Mucosa of rectum (tissue), 2 donors: ENCODE measurements at regions not wholly inside any gene's neighbourhood (a gene's known extent, or its start where the extent isn't known, plus 50 kb on each side); places are given as distances from the start of the nearest gene placed in this dataset.

Experiments
- H3K27ac ChIP-seq, 2 donors: one replicate each; pipeline ENCODE4 v1.7.0; 2013; ENCODE audit warnings: inconsistent platforms in 2 of 2, low read depth in 2 of 2, low read length in 2 of 2
- H3K27me3 ChIP-seq, 2 donors: one replicate each; pipeline ENCODE4 v1.7.0; 2013; ENCODE audit warnings: low read length in 2 of 2; ENCODE audit not compliant: control insufficient read depth in 2 of 2, insufficient read depth in 2 of 2
- H3K36me3 ChIP-seq, 2 donors: one replicate each; pipeline ENCODE4 v1.7.0; 2013; ENCODE audit warnings: low read length in 2 of 2; ENCODE audit not compliant: control insufficient read depth in 2 of 2, insufficient read depth in 2 of 2
- H3K4me1 ChIP-seq, 2 donors: one replicate each; pipeline ENCODE4 v1.7.0; 2013; ENCODE audit warnings: low read length in 2 of 2, mild to moderate bottlenecking in 1 of 2; ENCODE audit not compliant: control insufficient read depth in 2 of 2, insufficient read depth in 2 of 2
- H3K4me3 ChIP-seq, 2 donors: one replicate each; pipeline ENCODE4 v1.7.0; 2013; ENCODE audit warnings: low read length in 2 of 2
- H3K9ac ChIP-seq, 2 donors: one replicate each; pipeline ENCODE4 v1.7.0; 2013; ENCODE audit warnings: low read length in 2 of 2, low read depth in 1 of 2, mild to moderate bottlenecking in 1 of 2
- H3K9me3 ChIP-seq, 2 donors: one replicate each; pipeline ENCODE4 v1.7.0; 2013; ENCODE audit warnings: low read length in 2 of 2; ENCODE audit not compliant: control insufficient read depth in 2 of 2
- donor health status: healthy.
- donor health status: Normal muscosa, but diverticular disease.

DNA sequence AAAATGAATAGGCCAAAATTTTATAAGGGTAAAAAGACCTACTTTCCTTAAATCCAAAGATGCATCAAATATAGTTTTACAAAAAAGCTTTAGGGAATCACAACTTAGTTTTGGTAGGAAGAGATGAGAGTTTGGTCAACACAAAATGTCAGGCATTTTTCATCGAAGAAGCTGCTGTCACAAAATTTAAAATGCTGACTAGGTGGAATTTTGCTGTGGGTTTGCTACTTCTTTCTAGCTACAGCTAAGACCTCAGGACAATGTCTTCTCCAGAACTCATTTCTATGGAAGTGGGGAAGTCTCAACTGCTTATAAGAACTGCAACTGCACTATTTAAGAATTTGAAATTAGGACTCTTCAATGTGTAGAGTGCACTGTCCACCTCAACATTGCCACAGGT is 351.1 kb downstream of the HAO1 start:
- no peaks in the 10 kb centered on the region for H3K27me3 ChIP-seq
- H3K4me1 ChIP-seq: no peaks in the 10 kb centered on the region
- no peak overlapping the region for H3K4me3 ChIP-seq
- no peak overlapping the region for H3K9ac ChIP-seq
- no peak overlapping the region for H3K27ac ChIP-seq
- no peaks in the 10 kb centered on the region for H3K36me3 ChIP-seq
- peaks cover 0 to 4% of the 10 kb centered on the region in 2 donors for H3K9me3 ChIP-seq

DNA sequence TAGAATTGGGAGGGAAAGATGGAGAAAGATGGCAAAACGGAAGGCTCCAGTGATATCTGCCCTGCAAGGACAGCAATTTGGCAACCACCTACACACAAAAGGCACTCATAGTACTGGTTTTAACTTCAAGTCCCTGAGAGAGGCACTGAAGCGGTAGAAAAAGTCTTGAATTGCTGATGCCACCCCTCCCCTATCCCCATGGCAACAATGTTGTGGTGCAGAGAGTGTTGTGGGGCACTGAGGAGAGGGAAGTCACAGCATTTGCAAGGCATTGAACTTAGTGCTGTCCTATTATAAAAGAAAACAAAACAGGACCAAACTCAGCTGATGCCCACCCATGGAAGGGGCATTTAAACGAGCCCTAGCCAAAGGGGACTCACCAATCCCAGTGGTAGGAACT is 343.7 kb downstream of the HAO1 start:
- Histone ChIP-seq H3K4me3 (no peak overlapping the region), H3K36me3 (no peaks in the 10 kb centered on the region), H3K9ac (no peak overlapping the region), H3K9me3 (peaks cover 2 to 4% of the 10 kb centered on the region in 2 donors), H3K27me3 (no peaks in the 10 kb centered on the region), H3K27ac (no peak overlapping the region), H3K4me1 (no peaks in the 10 kb centered on the region)

DNA sequence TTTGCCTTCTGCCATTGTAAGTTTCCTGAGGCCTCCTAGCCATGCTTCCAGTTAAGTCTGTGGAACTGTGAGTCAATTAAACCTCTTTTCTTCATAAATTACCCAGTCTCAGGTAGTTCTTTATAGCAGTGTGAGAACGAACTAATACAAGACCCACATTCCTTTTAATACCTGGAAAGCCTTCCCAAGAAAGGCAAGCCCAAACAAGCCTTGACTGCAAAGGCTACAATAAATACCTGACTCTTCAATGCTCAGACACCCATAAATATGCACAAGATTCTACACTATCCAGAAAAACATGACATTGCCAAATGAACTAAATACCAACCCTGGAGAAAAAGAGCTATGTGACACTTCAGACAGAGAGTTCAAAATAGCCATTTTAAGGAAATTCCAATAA is 338.8 kb downstream of the HAO1 start:
- Histone ChIP-seq H3K9ac (no peak overlapping the region), H3K4me3 (no peak overlapping the region), H3K4me1 (no peaks in the 10 kb centered on the region), H3K36me3 (no peaks in the 10 kb centered on the region), H3K27ac (no peak overlapping the region), H3K9me3 (peaks cover 0 to 4% of the 10 kb centered on the region in 2 donors), H3K27me3 (no peaks in the 10 kb centered on the region)

DNA sequence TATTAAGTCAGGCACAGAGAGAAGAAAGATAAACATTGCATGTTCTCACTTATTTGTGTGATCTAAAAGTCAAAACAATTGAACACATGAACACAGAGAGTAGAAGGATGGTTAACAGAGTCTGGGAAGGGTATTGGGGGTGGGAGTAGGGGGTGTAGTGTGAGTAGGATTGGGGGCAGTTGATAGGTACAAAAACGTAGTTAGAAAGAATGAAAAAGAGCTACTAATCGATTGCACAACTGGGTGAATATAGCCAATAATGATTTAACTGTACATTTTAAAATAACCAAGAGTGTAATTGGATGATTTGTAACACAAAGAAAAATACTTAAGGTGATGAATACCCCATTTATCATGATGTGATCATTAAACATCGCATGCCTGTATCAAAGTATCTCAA is 333.3 kb downstream of the HAO1 start:
- Histone ChIP-seq H3K9me3 (peaks cover 0 to 2% of the 10 kb centered on the region in 2 donors), H3K4me3 (no peak overlapping the region), H3K36me3 (no peaks in the 10 kb centered on the region), H3K27me3 (no peaks in the 10 kb centered on the region), H3K27ac (no peak overlapping the region), H3K9ac (no peak overlapping the region), H3K4me1 (no peaks in the 10 kb centered on the region)

DNA sequence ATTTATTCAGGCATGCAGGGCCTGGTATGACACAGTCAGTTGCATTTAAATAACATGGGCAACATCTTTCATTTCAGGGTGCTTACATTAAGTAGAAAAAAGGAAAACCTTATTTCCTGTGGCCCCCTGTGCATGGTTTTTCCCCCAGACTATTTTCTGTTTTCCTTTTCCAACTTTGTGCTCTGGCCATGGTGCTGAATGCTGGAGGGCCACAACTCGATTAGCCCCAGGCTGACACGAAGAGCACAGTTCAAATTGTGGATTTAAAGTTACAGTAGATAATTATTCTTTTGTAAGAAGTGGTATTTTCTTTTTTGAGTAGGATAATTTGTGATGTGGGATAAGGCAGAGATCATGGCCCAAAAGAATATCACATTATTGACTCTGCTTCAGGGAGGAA is 332.0 kb downstream of the HAO1 start:
- H3K36me3 ChIP-seq: no peaks in the 10 kb centered on the region
- H3K4me3 ChIP-seq: no peak overlapping the region
- H3K27ac ChIP-seq: no peak overlapping the region
- H3K4me1 ChIP-seq: no peaks in the 10 kb centered on the region
- no peak overlapping the region for H3K9ac ChIP-seq
- no peaks in the 10 kb centered on the region for H3K27me3 ChIP-seq
- H3K9me3 ChIP-seq: no peaks in the 10 kb centered on the region

DNA sequence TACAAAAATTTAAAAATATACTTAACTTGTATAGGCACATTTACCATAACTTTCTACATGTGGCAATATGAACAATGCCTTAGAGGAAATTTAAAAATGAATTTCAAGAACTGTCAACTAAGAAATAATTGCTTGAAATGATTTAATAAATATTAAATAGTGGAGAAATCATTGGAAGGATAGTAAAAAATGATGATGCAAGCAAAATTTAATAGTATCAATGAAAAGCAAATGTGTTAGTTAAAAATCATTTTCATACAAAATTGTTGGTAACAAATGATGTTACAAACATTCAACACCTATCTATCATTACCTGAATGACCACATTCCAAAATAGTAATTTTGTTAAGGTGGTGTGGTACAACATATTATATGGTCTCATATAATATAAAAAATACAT is 331.0 kb downstream of the HAO1 start:
- Histone ChIP-seq H3K9ac (no peak overlapping the region), H3K9me3 (no peaks in the 10 kb centered on the region), H3K4me3 (no peak overlapping the region), H3K4me1 (no peaks in the 10 kb centered on the region), H3K27ac (no peak overlapping the region), H3K36me3 (no peaks in the 10 kb centered on the region), H3K27me3 (no peaks in the 10 kb centered on the region)

DNA sequence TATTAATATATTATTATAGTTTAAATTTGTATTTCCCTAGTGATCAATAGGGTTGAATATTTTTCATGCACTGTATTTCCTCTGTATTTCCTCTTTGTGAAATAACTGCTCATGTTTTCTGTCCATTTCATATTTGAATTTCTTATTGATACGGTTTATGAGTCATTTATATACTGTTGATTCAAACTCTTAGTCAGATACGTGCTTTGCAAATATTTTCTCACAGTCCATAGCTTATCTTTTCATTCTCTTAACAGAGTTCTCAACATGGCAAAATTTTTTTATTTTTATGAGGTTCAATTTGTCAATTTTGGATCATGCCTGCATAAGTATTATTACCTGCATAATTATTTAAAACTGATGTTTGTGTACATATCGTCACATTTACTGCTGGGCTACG is 329.6 kb downstream of the HAO1 start:
- Histone ChIP-seq H3K27me3 (no peaks in the 10 kb centered on the region), H3K4me3 (no peak overlapping the region), H3K27ac (no peak overlapping the region), H3K36me3 (no peaks in the 10 kb centered on the region), H3K9ac (no peak overlapping the region), H3K9me3 (no peaks in the 10 kb centered on the region), H3K4me1 (no peaks in the 10 kb centered on the region)

DNA sequence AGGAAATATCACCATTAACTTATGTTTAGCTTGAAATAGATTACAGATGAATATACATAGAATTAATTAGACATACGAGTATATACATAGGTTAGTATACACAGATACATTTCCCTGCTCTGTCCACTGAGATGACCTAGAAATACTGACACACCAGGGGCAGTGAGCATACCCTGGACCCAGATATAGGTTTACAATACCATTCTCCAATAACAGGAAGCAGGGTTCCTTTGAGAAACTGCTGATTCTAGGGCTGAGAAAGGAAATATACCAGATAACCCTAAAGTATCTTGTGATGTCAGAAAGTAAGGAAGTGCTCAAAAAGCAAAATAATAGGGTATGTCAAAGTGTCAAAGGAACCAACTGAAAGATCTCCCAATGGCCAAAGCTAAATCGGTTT is 322.5 kb downstream of the HAO1 start:
- H3K4me3 ChIP-seq: no peak overlapping the region
- no peaks in the 10 kb centered on the region for H3K4me1 ChIP-seq
- no peak overlapping the region for H3K9ac ChIP-seq
- no peak overlapping the region for H3K27ac ChIP-seq
- no peaks in the 10 kb centered on the region for H3K9me3 ChIP-seq
- no peaks in the 10 kb centered on the region for H3K27me3 ChIP-seq
- H3K36me3 ChIP-seq: no peaks in the 10 kb centered on the region

DNA sequence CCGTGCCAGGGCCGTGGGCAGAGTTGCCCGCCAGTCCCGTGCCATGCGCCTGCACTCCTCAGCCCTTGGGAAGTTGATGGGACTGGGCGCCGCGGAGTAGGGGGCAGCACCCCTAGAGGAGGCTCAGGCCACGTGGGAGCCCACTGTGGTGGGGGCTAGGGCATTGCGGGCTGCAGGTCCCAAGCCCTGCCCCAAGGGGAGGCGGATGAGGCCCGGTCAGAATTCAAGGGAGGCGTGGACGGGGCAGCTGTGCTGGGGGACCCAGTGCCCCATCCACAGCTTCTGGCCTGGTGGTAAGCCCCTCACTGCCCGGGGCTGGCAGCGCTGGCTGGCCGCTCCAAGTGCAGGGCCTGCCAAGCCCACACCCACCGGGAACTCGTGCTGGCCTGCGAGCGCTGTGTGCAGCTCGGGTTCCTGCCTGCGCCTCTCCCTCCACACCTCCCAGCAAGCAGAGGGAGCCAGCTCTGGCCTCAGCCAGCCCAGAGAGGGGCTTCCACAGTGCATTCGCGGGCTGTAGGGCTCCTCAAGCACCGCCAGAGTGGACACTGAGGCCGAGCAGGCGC is 317.8 kb downstream of the HAO1 start:
- Histone ChIP-seq H3K9me3 (no peaks in the 10 kb centered on the region), H3K4me1 (no peaks in the 10 kb centered on the region), H3K27ac (no peak overlapping the region), H3K36me3 (no peaks in the 10 kb centered on the region), H3K9ac (no peak overlapping the region), H3K27me3 (no peaks in the 10 kb centered on the region), H3K4me3 (no peak overlapping the region)

DNA sequence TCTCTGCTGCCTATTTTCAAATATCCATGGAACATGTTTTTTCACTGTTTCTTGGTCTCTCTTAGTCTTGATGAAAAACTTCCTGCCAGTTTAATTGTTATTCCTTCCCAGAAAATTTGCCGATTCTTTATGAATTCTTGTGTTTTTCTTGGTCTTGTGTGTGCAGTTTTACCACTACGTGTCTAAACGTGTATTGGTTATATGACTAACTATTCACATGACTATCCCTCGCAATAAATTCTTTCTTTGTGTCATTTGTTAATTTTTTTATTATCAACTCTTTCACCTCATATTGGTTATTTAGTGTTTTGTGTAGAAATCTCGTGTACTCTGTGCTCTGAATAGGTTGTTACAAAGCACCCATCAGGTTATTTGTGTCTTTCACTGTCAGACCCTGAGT is 315.4 kb downstream of the HAO1 start:
- no peaks in the 10 kb centered on the region for H3K9me3 ChIP-seq
- no peaks in the 10 kb centered on the region for H3K4me1 ChIP-seq
- no peak overlapping the region for H3K27ac ChIP-seq
- no peak overlapping the region for H3K4me3 ChIP-seq
- no peaks in the 10 kb centered on the region for H3K36me3 ChIP-seq
- no peak overlapping the region for H3K9ac ChIP-seq
- H3K27me3 ChIP-seq: no peaks in the 10 kb centered on the region
